WERI-Rb-1 (cell line): ENCODE measurements at regions not wholly inside any gene's neighbourhood (a gene's known extent, or its start where the extent isn't known, plus 50 kb on each side); places are given as distances from the start of the nearest gene placed in this dataset.

Experiments
- DNase-seq: peaks from one replicate; pipeline ENCODE4 v3.0.0-alpha.2; 2020
- H3K27ac ChIP-seq: fragments of 250-450 bp; sonication (Bioruptor Pico); 2 replicates; pipeline ENCODE4 v1.5.1; 2020; ENCODE audit warnings: mild to moderate bottlenecking, moderate library complexity
- H3K27me3 ChIP-seq: fragments of 250-450 bp; sonication (Bioruptor Pico); 2 replicates; pipeline ENCODE4 v1.5.1; 2021; ENCODE audit warnings: mild to moderate bottlenecking, low read depth, moderate library complexity; ENCODE audit not compliant: insufficient read depth, severe bottlenecking
- H3K36me3 ChIP-seq: fragments of 250-450 bp; sonication (Bioruptor Pico); 2 replicates; pipeline ENCODE4 v1.5.1; 2020; ENCODE audit warnings: mild to moderate bottlenecking, moderate library complexity
- H3K4me3 ChIP-seq: 2 replicates; pipeline ENCODE4 v1.5.1; 2011; ENCODE audit warnings: low read depth, mild to moderate bottlenecking, control low read depth, low read length
- H3K9me3 ChIP-seq: fragments of 250-450 bp; sonication (Bioruptor Pico); 2 replicates; pipeline ENCODE4 v1.5.1; 2021; ENCODE audit warnings: mild to moderate bottlenecking, moderate library complexity; ENCODE audit not compliant: severe bottlenecking
- CTCF ChIP-seq: IDR thresholded peaks from 2 replicates; pipeline ENCODE4 v1.5.1; 2011; ENCODE audit warnings: low read depth, mild to moderate bottlenecking, control low read depth, inconsistent platforms, low read length

DNA sequence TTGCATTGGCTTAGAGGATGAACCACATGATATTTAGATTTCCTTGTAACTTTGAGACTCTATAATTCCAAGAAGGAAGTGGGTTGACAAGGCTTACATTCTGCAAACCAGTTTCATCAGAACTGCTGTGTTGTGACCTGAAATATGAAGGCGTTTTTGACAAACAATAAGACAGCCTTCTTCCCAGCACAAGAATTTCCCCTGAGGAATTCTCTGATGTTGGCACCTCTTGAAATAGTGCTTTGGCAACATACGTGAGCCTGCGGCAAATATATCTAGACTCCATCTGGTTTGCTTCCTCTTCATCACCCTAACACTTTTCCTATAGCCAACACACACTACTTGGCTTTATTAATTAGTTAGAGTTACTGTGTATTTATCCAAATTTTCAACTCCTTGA lies 585.5 kb upstream of the SOX9 start:
- Histone ChIP-seq H3K27me3 (peaks cover 46% of the 10 kb centered on the region), H3K9me3 (no peaks in the 10 kb centered on the region), H3K27ac (no peak overlapping the region), H3K36me3 (no peaks in the 10 kb centered on the region), H3K4me3 (no peak overlapping the region)
- no peak for DNase-seq
- TF ChIP-seq CTCF = no peak

DNA sequence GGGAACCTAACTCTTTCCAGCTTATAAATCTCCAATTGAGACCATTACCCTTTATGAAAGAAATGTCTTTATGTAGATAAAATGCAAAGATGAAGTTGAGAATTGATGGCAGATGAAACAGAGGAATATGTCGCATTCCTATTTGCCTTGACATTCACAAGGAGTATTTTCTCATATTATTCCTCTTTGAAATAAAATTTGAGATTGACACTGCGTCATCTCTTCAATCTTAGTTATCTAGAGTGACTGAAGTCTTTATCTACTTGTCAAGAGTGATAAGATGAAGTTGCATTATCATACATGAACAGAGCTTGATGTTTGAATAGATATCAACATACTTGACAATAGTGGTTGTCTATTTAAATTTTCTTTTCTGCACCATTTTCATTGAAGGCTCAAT lies 574.4 kb upstream of the SOX9 start:
- DNase-seq = no peak

GRCh38 chr17:71547904-71548303 lies 572.9 kb upstream of the SOX9 start:
- Histone ChIP-seq H3K36me3 (no peaks in the 10 kb centered on the region), H3K9me3 (no peaks in the 10 kb centered on the region), H3K27me3 (peaks cover 55% of the 10 kb centered on the region), H3K4me3 (no peak overlapping the region), H3K27ac (no peak overlapping the region)
- no peak for DNase-seq
- TF ChIP-seq CTCF = no peak

More for the DNA sequence above, 574.4 kb upstream of the SOX9 start:
- no peak for TF ChIP-seq CTCF
- Histone ChIP-seq H3K36me3 (no peaks in the 10 kb centered on the region), H3K27me3 (peaks cover 57% of the 10 kb centered on the region), H3K9me3 (no peaks in the 10 kb centered on the region), H3K27ac (no peak overlapping the region), H3K4me3 (no peak overlapping the region)

GRCh38 chr17:71548540-71549190 lies 572.2 kb upstream of the SOX9 start:
- Histone ChIP-seq H3K27me3 (peaks cover 53% of the 10 kb centered on the region), H3K36me3 (no peaks in the 10 kb centered on the region), H3K4me3 (no peak overlapping the region), H3K9me3 (no peaks in the 10 kb centered on the region), H3K27ac (no peak overlapping the region)
- no peak for TF ChIP-seq CTCF
- DNase-seq = no peak

- H3K4me3 ChIP-seq = no peak overlapping the region
- H3K36me3 ChIP-seq = no peaks in the 10 kb centered on the region
- no peak for DNase-seq
- no peaks in the 10 kb centered on the region for H3K9me3 ChIP-seq
- no peak overlapping the region for H3K27ac ChIP-seq
- TF ChIP-seq CTCF = no peak
- H3K27me3 ChIP-seq = peaks cover 49% of the 10 kb centered on the region
Measured at GRCh38 chr17:71550675-71551074, 570.1 kb upstream of the SOX9 start.

DNA sequence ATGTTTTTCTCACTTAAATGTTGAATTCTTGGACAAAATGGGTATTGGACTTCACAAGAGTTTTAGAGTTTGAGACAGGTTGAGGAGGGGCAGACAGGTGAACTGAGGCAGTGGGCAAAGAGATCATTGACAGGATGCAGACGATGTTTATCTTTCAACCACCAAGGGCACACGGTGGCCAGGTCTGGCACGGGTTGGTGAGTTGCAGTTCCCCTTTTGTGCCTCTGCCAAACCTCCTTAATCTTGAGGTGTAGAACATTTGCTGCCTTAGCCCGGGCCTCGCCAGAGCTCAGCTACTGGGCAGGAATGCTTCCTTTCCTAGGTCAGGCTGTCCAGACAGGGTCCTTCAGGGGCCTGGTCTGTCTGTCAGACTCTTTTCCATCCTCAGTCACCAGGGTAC lies 567.4 kb upstream of the SOX9 start:
- Histone ChIP-seq H3K4me3 (no peak overlapping the region), H3K27ac (no peak overlapping the region), H3K27me3 (peaks cover 54% of the 10 kb centered on the region), H3K36me3 (no peaks in the 10 kb centered on the region), H3K9me3 (no peaks in the 10 kb centered on the region)
- TF ChIP-seq CTCF = no peak
- no peak for DNase-seq
